GM21447 (cell line): ENCODE measurements at regions not wholly inside any gene's neighbourhood (a gene's known extent, or its start where the extent isn't known, plus 50 kb on each side); places are given as distances from the start of the nearest gene placed in this dataset.
"Not testable (repeated sequence)": the region's sequence is repeated elsewhere in the genome, so short reads cannot be mapped to it uniquely, and the experiment has no call there.

ENCODE experiments used
- ATAC-seq: cut with Tn5 transposase; IDR thresholded peaks from one replicate; pipeline ENCODE4 v1.9.1; 2021; ENCODE audit not compliant: unreplicated experiment

- no peak for ATAC-seq
Measured at GRCh38 chr12:111122458-111122878, 202.1 kb upstream of the MYL2 start.

GRCh38 chr12:111121840-111122239, 201.5 kb upstream of the MYL2 start:
- ATAC-seq = no peak

- ATAC-seq = no peak
Measured at GRCh38 chr12:111120578-111120977, 200.2 kb upstream of the MYL2 start.

DNA sequence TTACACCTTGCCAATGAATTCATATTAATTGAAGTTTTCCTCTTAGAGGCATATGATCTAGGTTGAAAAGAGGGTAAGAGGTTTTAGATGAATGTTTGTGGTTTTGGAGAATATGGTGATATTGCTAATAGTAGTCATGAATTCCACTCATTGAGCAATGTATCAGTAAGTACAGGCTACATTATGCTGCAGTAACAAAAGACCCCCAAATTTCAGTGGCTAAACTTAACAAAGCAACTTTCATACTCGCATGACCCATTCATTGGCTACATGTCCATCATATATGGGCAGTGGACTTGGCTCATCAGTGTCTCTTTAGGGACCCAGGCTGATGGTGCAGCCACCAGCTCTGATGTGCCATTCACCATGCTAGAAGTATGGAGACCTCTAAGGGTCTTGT, 196.6 kb upstream of the MYL2 start:
- ATAC-seq = no peak

GRCh38 chr12:111113313-111113712, 192.9 kb upstream of the MYL2 start:
- not testable (repeated sequence) for ATAC-seq

GRCh38 chr12:111112311-111113098, 192.1 kb upstream of the MYL2 start:
- no peak for ATAC-seq

DNA sequence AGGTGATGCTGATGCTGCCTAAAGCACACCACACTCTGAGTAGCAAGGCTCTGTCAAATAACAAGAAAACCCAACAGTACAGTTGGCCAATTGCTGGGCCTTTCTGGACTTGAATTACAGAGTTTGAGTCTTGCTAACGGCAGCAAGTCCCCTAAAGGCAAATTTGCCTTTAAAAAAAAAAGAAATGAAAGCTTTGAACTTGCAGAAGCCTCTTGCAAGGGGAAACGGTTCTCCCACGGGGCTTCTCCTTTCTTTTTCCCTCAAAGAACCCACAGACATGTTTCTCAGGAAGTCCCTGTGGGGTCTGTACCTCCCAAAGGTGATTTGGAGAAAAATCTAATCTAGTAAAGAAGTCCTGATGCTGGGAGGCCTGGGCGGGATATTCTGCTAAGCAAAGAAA, 191.3 kb upstream of the MYL2 start:
- no peak for ATAC-seq

- ATAC-seq = no peak
Measured at GRCh38 chr12:111110556-111110955, 190.2 kb upstream of the MYL2 start.

GRCh38 chr12:111108726-111109125, 188.3 kb upstream of the MYL2 start:
- no peak for ATAC-seq

- ATAC-seq = no peak
Measured at GRCh38 chr12:111107392-111108178, 187.2 kb upstream of the MYL2 start.

- ATAC-seq = no peak
Measured at GRCh38 chr12:111105294-111105693, 184.9 kb upstream of the MYL2 start.

- ATAC-seq = no peak
Measured at GRCh38 chr12:111103583-111103982, 183.2 kb upstream of the MYL2 start.

DNA sequence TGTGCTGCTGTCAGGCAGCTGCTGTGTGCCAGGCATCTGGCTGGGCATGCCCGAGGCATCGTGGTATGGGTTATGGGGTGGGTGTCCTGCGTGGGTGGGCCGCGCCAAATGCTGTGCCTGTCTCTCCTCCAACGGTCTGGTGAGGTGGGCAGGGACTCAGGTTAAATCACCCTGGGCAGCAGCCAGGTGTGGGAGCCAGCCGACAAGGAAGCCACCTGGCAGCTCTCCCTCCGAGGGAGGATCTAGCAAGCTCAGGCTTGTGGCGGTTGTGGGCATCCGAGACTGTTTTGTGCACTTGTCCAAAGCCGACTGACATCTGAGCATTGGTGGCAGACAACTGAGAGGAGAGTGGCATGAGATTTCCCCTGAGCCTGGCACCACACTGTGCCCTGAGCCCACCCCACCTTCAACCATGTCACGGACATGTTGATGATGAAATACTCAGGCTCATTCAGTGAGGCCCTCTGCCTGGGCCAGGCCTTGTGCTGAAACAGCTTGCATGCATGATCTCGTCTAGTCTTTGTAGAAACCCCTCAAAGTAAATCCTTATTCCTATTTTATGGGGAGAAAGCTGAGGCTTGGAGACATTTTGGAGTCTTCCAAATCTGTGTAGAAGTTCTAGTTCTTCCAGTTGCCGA, 181.8 kb upstream of the MYL2 start:
- no peak for ATAC-seq

GRCh38 chr12:111101003-111101402, 180.6 kb upstream of the MYL2 start:
- ATAC-seq = no peak

GRCh38 chr12:111100554-111100953, 180.2 kb upstream of the MYL2 start:
- no peak for ATAC-seq

- ATAC-seq = no peak
Measured at GRCh38 chr12:111100003-111100402, 179.6 kb upstream of the MYL2 start.

DNA sequence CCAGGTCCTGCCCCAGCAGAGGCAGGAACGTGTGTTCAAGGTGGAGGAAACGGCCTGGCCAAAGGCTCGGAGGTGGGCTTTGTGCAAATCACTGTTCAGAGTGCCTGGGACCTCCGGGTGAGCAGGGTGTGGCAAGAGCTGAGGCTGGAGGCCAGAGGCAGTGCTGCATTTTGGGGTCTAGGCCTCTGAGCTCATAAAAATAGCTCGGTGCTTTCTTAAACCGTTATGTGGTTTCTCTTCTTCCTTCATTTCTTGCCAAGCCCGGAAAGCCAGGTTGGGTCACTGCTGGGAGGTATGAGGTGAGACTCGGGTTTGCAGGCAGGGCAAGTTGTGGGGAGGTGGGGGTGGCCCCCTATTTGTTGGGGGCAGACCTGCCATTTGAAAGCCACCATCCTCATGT, 178.8 kb upstream of the MYL2 start:
- ATAC-seq = no peak

DNA sequence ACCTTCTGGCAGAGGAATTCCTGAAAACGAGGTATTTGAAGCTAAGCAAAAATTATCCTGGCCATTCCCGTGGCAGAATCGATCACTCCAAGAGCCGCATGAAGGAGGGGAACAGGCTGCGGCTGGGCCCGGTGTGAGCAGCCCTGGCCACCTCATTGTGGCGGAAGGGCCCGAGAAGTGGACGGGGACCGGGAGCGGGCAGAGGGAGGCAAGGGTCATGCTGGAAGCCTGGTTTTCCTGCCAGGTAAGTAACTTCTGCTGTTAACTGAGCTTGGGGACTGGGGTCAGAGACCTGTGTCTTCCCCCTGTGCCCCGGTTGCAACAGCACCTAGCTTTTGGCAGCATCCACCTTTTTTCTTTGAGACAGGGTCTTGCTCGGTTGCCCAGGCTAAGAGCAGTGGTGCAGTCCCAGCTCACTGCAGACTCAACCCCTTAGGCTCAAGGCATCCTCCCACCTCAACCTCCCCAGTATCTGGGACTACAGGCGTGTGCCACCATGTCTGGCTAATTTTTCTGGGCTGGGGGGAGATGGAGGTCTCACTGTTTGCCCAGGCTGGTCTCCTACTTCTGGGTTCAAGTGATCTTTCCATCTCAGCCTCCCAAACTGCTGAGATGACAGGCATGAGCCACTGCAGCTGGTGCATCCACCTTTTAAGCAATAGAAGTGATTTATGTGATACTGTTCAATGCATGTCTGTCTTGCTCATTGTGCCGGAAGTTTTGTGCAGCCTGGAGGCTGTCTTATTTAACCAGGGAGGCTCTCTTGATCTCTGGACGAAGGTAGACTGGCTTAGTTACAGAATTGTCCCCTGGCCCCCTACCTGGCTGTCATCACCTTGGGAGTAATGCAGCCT, 174.0 kb upstream of the MYL2 start:
- ATAC-seq = no peak

DNA sequence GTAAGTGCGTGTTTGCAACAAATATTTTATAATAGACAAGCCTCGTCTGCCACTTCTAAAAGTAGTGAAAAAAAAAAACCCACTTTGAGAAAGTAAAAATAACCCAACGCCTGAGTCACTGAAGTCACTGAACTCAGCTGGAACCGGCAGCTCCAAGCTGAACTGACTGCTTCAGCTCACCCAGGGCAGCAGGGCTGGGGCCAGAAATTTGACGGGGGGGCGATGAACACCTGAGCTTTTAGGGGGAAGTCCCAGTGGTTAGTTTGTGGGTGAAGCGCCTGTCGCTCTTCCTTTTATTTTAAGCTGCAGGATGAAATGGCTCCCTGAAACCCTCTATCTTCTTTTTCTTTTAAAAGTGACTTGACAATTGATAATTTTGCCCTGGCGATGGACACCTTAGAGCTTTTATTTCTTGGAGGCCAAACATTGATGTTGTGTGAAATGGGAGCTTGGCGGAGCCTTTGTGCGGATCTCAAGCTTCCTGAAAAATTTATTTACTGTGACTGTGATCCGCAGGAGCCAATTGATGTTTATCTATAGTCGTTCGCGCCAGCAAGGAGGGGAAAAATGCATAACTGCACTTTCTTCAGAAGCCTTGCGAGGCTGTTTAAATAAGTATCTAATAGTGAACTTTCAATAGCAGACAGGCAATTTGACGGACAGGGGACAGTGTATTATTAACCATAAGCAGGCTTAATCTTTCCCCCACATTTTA, 173.2 kb upstream of the MYL2 start:
- no peak for ATAC-seq

- ATAC-seq = no peak
Measured at GRCh38 chr12:111091051-111091450, 170.7 kb upstream of the MYL2 start.
